Endothelial cell (in vitro differentiated cells): ENCODE measurements at regions not wholly inside any gene's neighbourhood (a gene's known extent, or its start where the extent isn't known, plus 50 kb on each side); places are given as distances from the start of the nearest gene placed in this dataset.

Experiments used
- DNase-seq: peaks from one replicate; pipeline ENCODE4 v3.0.0; 2021; ENCODE audit warnings: low spot score
- H3K27ac Mint-ChIP-seq: one replicate; pipeline ENCODE4 v1.8.0; 2021; ENCODE audit warnings: mixed read lengths, inconsistent platforms; ENCODE audit not compliant: unreplicated experiment
- H3K27me3 Mint-ChIP-seq: one replicate; pipeline ENCODE4 v1.8.0; 2021; ENCODE audit warnings: mild to moderate bottlenecking, moderate library complexity, mixed read lengths, inconsistent platforms; ENCODE audit not compliant: unreplicated experiment
- H3K36me3 Mint-ChIP-seq: one replicate; pipeline ENCODE4 v1.8.0; 2021; ENCODE audit warnings: mild to moderate bottlenecking, low read depth, mixed read lengths, inconsistent platforms; ENCODE audit not compliant: unreplicated experiment
- H3K4me1 Mint-ChIP-seq: one replicate; pipeline ENCODE4 v1.8.0; 2021; ENCODE audit warnings: mild to moderate bottlenecking, mixed read lengths, inconsistent platforms; ENCODE audit not compliant: unreplicated experiment
- H3K4me3 Mint-ChIP-seq: one replicate; pipeline ENCODE4 v1.8.0; 2021; ENCODE audit warnings: mild to moderate bottlenecking, mixed read lengths, inconsistent platforms; ENCODE audit not compliant: unreplicated experiment
- H3K9me3 Mint-ChIP-seq: one replicate; pipeline ENCODE4 v1.8.0; 2021; ENCODE audit warnings: mixed read lengths, inconsistent platforms; ENCODE audit not compliant: unreplicated experiment
- TF ChIP-seq, protein P1 (sequence below): fragments of 200-600 bp; sonication (generic); IDR thresholded peaks from one replicate; pipeline ENCODE4 v1.5.0; 2021; ENCODE audit warnings: antibody characterized with exemption; ENCODE audit not compliant: unreplicated experiment

DNA sequence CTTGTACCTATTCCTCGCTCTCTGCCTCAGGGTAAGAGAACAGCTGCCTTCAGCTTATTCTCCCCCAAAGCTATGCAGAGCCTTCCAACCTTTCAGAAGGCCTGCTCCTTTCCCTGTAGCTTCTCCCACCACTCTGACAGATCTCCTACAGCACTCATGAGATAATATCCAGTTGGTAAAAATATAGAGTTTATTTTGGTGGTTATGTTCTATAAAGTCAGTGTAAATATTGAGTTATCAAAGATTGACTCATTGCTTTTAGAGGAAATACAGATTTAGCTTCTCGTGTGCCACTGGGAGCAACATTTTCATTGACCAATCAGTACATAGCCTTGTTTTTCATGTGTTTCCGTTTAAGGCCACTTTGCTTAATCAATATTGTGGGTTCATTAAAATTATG lies 216.2 kb upstream of the TECRL start:
- Mint-ChIP-seq H3K36me3 (no peaks in the 10 kb centered on the region), H3K4me3 (no peak overlapping the region), H3K9me3 (no peaks in the 10 kb centered on the region), H3K4me1 (no peaks in the 10 kb centered on the region), H3K27me3 (no peaks in the 10 kb centered on the region), H3K27ac (no peak overlapping the region)
- TF ChIP-seq, protein P1, sequence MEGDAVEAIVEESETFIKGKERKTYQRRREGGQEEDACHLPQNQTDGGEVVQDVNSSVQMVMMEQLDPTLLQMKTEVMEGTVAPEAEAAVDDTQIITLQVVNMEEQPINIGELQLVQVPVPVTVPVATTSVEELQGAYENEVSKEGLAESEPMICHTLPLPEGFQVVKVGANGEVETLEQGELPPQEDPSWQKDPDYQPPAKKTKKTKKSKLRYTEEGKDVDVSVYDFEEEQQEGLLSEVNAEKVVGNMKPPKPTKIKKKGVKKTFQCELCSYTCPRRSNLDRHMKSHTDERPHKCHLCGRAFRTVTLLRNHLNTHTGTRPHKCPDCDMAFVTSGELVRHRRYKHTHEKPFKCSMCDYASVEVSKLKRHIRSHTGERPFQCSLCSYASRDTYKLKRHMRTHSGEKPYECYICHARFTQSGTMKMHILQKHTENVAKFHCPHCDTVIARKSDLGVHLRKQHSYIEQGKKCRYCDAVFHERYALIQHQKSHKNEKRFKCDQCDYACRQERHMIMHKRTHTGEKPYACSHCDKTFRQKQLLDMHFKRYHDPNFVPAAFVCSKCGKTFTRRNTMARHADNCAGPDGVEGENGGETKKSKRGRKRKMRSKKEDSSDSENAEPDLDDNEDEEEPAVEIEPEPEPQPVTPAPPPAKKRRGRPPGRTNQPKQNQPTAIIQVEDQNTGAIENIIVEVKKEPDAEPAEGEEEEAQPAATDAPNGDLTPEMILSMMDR: no peak
- no peak for DNase-seq

DNA sequence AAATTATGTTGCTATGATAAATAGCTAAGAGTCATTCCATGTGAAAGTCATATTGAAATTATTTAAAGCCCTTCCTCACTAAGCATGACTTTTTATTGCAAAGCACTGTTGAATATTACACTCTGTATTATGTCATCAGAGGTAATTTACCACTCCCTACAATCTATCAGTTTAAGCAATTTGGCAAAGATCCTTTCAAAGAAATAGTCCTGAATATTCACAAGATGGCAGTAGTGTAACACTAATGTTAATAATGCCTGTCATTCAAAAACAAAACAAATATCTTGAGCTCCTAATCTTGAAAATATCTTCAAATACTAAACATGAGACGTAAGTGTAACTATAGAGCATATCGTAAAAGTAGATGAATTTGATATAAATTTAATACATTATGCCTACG lies 208.6 kb upstream of the TECRL start:
- Mint-ChIP-seq H3K9me3 (no peaks in the 10 kb centered on the region), H3K4me3 (no peak overlapping the region), H3K27me3 (no peaks in the 10 kb centered on the region), H3K36me3 (no peaks in the 10 kb centered on the region), H3K27ac (no peak overlapping the region), H3K4me1 (no peaks in the 10 kb centered on the region)
- no peak for DNase-seq
- TF ChIP-seq, protein P1: no peak

DNA sequence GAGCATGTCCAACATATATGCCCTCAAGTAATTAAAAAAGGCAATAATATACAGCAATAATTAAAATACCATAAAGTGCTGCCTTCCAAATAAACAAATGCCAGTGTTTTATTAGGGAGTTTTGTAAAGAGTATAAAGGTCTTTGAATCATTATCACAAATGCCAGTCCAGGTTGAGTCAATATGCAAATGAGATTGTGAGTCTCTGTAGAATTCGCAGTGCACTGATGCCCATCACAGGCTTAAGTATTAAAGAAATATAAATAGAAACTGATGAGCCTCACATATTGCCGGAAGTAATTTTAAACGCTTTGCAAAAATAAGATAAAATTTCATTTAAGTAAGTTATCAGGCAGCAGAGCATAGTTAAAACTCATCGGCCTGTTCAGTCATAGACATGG lies 205.0 kb upstream of the TECRL start:
- Mint-ChIP-seq H3K36me3 (no peaks in the 10 kb centered on the region), H3K4me1 (no peaks in the 10 kb centered on the region), H3K9me3 (no peaks in the 10 kb centered on the region), H3K4me3 (no peak overlapping the region), H3K27ac (no peak overlapping the region), H3K27me3 (no peaks in the 10 kb centered on the region)
- TF ChIP-seq, protein P1: no peak
- DNase-seq: no peak

DNA sequence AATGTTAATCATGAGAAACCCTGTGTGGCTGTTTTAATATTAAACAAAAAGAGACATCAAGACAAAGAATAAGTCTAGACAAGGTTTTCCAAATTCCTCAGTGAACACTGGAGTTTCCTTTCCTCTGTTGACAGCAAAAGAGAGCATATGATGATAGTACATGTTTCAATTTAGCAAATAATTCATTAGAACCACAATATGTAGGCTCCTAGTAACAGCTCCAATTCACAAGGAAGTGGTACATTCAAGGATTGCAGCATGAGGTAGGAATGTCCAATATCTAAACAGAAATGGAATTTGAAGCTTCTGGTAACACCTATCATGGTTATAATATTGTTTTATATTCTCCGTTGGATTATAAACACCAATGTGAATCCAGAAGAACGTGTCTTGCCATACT lies 203.8 kb upstream of the TECRL start:
- H3K9me3 Mint-ChIP-seq: no peaks in the 10 kb centered on the region
- no peak overlapping the region for H3K27ac Mint-ChIP-seq
- no peak overlapping the region for H3K4me3 Mint-ChIP-seq
- TF ChIP-seq, protein P1: no peak
- H3K27me3 Mint-ChIP-seq: no peaks in the 10 kb centered on the region
- no peaks in the 10 kb centered on the region for H3K36me3 Mint-ChIP-seq
- DNase-seq: no peak
- H3K4me1 Mint-ChIP-seq: no peaks in the 10 kb centered on the region

DNA sequence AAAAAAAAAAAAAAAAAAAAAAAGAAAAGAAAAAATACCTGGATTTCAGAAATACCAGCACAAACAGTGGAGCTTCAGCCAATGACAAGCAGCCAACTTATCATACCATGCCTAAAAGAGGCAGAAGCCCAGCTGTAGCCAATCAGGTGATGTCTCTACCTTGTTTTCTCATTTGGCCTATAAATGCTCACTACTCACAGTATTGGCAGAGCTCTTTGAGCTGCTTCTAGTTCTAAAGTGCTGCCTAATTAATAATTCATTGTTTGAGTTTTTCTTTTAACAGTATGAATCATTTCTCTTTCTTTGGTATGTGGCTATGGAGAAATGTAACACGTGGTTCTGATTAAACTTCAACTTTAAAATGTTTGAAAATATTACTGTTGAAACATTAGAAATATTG lies 188.8 kb upstream of the TECRL start:
- no peaks in the 10 kb centered on the region for H3K36me3 Mint-ChIP-seq

More for the DNA sequence above, 188.8 kb upstream of the TECRL start:
- H3K4me3 Mint-ChIP-seq: no peak overlapping the region
- no peaks in the 10 kb centered on the region for H3K4me1 Mint-ChIP-seq
- H3K27me3 Mint-ChIP-seq: no peaks in the 10 kb centered on the region
- H3K27ac Mint-ChIP-seq: no peak overlapping the region
- TF ChIP-seq, protein P1: no peak
- no peak for DNase-seq
- H3K9me3 Mint-ChIP-seq: no peaks in the 10 kb centered on the region
